ENCODE measurements at regions not wholly inside any gene's neighbourhood (a gene's known extent, or its start where the extent isn't known, plus 50 kb on each side); places are given as distances from the start of the nearest gene placed in this dataset.

DNA sequence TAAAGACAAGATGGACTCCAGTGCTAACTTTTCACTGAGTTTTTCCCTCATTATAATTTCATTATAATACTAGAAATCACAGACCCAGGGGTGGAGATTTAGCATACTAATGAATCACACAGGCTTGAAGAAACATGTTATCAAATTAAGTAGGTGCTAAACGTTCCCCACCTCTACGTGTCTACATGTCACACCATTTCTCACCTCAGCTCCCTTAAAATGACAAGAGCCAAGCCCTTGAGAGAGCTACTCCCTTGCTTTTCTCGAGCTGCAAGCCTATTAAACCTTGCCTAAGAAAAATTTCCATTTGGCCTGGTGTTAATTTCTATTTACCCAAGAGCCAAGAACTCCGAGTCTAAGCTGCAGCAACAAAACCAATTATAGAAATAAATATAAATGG is 396.3 kb upstream of the NEGR1 start:
- TF ChIP-seq YY1 (IDR thresholded peaks at IDR 0.05; ENCODE audit: insufficient read depth, insufficient read length) = no peak
- TF ChIP-seq SUZ12 (IDR thresholded peaks at IDR 0.05; ENCODE audit: extremely low read depth, insufficient read depth, insufficient read length) = no peak

All from NT2/D1 (cell line).